ENCODE measurements at regions not wholly inside any gene's neighbourhood (a gene's known extent, or its start where the extent isn't known, plus 50 kb on each side); places are given as distances from the start of the nearest gene placed in this dataset.

GRCh38 chr5:159582756-159583541 lies 252.7 kb upstream of the IL12B start:
- no peak for TF ChIP-seq CTCF (IDR thresholded peaks at IDR 0.05)
- TF ChIP-seq POLR2A (IDR thresholded peaks at IDR 0.05), result no peak
